Body of pancreas (tissue), 4 donors: ENCODE measurements at regions not wholly inside any gene's neighbourhood (a gene's known extent, or its start where the extent isn't known, plus 50 kb on each side); places are given as distances from the start of the nearest gene placed in this dataset.

Experiments
- ATAC-seq: fragments of 150-250 bp; one replicate; pipeline ENCODE4 v1.9.1; 2016
- DNase-seq, 4 donors: peaks; one replicate each; pipeline ENCODE4 v3.0.0-alpha.2; 2019
- H3K27ac ChIP-seq, 4 donors: fragments of 200-600 bp; sonication (generic); 1 replicate in 3 of 4; 2 replicates in 1 of 4; pipeline versions ENCODE4 v1.5.1 to v1.6.1; 2016 to 2019; ENCODE audit warnings: mild to moderate bottlenecking in 1 of 4, mixed read lengths in 1 of 4, moderate library complexity in 1 of 4
- H3K27me3 ChIP-seq, 2 donors: fragments of 200-600 bp; sonication (generic); one replicate each; pipeline ENCODE4 v1.6.0; 2016; ENCODE audit warnings: mild to moderate bottlenecking in 1 of 2
- H3K36me3 ChIP-seq, 2 donors: fragments of 200-600 bp; sonication (generic); replicated peaks in 1 of 2; 2 replicates each; pipeline ENCODE4 v1.5.1; 2016; ENCODE audit warnings: low read depth in 2 of 2; ENCODE audit not compliant: insufficient read depth in 1 of 2
- H3K4me1 ChIP-seq: fragments of 200-600 bp; sonication (generic); one replicate; pipeline ENCODE4 v1.6.0; 2016
- H3K4me3 ChIP-seq, 2 donors: fragments of 200-600 bp; sonication (generic); 1 replicate in 1 of 2; 2 replicates in 1 of 2; pipeline ENCODE4 v1.5.1; 2016 to 2019
- H3K9me3 ChIP-seq, 3 donors: fragments of 200-600 bp; sonication (generic); 1 replicate in 2 of 3; 2 replicates in 1 of 3; pipeline ENCODE4 v1.5.1; 2016
- CTCF ChIP-seq, 7 experiments: fragments of 450-650 bp in 4 of 7; fragments of 200-600 bp in 3 of 7; sonication (generic) in 3 of 7; IDR thresholded peaks; one replicate each; pipeline ENCODE4 v1.5.1; 2016 to 2019; ENCODE audit warnings: antibody characterized with exemption in 7 of 7
- POLR2A ChIP-seq, 3 donors: fragments of 450-650 bp; IDR thresholded peaks; one replicate each; pipeline ENCODE4 v1.6.1; 2016; ENCODE audit warnings: antibody characterized with exemption in 3 of 3, mild to moderate bottlenecking in 2 of 3
- WGBS, 2 donors: methylation state at CpG; one replicate each; pipeline ENCODE4 v1.1.5; 2017; 5-methylcytosine and 5-hydroxymethylcytosine counted together
- intact Hi-C: fragments of 100-400 bp; cut with DNase I; formaldehyde crosslinking; loops from one replicate; pipeline ENCODE4 v1.15.1; 2023

DNA sequence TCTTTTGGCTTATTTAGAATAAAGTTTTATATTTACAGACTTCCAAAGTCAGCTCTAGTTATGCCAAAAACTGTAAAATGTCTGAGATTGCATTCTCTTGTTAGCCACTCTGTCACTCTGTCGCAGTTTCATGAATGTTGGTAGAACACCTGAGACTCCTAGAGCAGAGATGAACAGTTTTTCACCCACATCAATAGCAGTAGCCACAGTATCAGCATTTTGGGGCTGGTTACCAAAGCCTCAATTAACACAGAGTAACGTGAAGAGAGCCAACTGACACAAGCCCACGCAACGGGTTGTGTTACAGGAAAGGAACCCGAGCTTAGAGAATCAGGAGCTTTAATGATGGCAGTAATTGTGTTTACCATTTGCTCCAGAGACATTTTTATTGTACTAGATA, 443.0 kb upstream of the SLC39A10 start:
- 48 to 64% methylated on average over 5 of the region's 5 CpGs for WGBS, 2 donors
- no peak for DNase-seq
- no peaks in the 10 kb centered on the region for H3K27me3 ChIP-seq
- no peaks in the 10 kb centered on the region for H3K36me3 ChIP-seq
- no peaks in the 10 kb centered on the region for H3K9me3 ChIP-seq
- intact Hi-C loops: no loop called here
- no peak overlapping the region for H3K4me3 ChIP-seq
- no peaks in the 10 kb centered on the region for H3K4me1 ChIP-seq
- no peak overlapping the region for H3K27ac ChIP-seq
- no peak for ATAC-seq
- TF ChIP-seq POLR2A (IDR thresholded peaks at IDR 0.05): no peak
- no peak for TF ChIP-seq CTCF (IDR thresholded peaks at IDR 0.05)

GRCh38 chr2:195212586-195212985, 444.4 kb upstream of the SLC39A10 start:
- Histone ChIP-seq H3K4me1 (no peaks in the 10 kb centered on the region), H3K36me3 (no peaks in the 10 kb centered on the region), H3K4me3 (no peak overlapping the region), H3K27ac (no peak overlapping the region), H3K9me3 (no peaks in the 10 kb centered on the region), H3K27me3 (no peaks in the 10 kb centered on the region)
- ATAC-seq (no peak), DNase-seq (no peak)
- no peak for TF ChIP-seq CTCF (IDR thresholded peaks at IDR 0.05)
- TF ChIP-seq POLR2A (IDR thresholded peaks at IDR 0.05): no peak
- intact Hi-C loops: no loop called here
- 20 to 26% methylated on average over 3 of the region's 3 CpGs for WGBS, 2 donors

DNA sequence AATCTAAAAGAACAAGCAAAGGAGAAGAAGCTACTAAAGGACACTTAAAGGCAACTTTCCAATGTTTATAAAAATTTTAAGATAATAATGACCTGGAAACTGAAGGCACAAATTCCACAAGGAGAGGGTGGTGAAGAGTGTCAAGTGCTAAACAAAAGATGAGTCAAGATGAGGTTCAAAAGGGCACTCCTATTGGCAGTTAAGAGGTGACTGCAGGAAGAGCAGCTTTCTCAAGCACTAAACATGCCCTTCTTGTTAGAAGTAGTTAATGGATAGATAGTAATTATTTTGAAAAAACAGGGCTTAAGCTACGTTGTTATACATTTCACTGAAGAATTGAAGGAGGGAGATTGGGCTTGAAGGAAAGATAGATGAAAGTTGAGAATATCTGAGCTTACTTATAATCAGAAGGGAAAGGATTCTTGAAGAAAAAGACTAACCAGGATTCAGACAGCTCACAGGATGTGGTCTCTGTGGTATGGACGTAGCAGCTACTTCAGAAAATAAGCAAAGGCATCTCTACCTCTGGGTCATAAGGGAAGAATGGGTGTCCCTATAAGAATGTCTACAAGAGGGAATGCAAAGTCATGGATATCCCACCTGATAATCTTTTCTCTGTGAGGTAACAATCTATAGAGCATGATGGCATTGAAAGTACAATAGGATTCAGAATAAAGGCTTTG, 454.7 kb upstream of the SLC39A10 start:
- H3K9me3 ChIP-seq: no peaks in the 10 kb centered on the region
- no peak overlapping the region for H3K4me3 ChIP-seq
- WGBS, 2 donors: 26 to 34% methylated on average over 2 of the region's 2 CpGs
- no peak overlapping the region for H3K27ac ChIP-seq
- DNase-seq (no peak), ATAC-seq (no peak)
- TF ChIP-seq POLR2A (IDR thresholded peaks at IDR 0.05): no peak
- no peak for TF ChIP-seq CTCF (IDR thresholded peaks at IDR 0.05)
- no peaks in the 10 kb centered on the region for H3K4me1 ChIP-seq
- no peaks in the 10 kb centered on the region for H3K36me3 ChIP-seq
- no peaks in the 10 kb centered on the region for H3K27me3 ChIP-seq
- intact Hi-C loops: no loop called here

- Histone ChIP-seq H3K27me3 (no peaks in the 10 kb centered on the region), H3K27ac (no peak overlapping the region), H3K36me3 (no peaks in the 10 kb centered on the region), H3K9me3 (no peaks in the 10 kb centered on the region), H3K4me1 (no peaks in the 10 kb centered on the region), H3K4me3 (no peak overlapping the region)
- DNase-seq: no peak
- intact Hi-C loops: no loop called here
- ATAC-seq: no peak
- TF ChIP-seq CTCF (IDR thresholded peaks at IDR 0.05) (no peak), POLR2A (IDR thresholded peaks at IDR 0.05) (no peak)
These were observed 457.2 kb upstream of the SLC39A10 start for GRCh38 chr2:195199864-195200263.

DNA sequence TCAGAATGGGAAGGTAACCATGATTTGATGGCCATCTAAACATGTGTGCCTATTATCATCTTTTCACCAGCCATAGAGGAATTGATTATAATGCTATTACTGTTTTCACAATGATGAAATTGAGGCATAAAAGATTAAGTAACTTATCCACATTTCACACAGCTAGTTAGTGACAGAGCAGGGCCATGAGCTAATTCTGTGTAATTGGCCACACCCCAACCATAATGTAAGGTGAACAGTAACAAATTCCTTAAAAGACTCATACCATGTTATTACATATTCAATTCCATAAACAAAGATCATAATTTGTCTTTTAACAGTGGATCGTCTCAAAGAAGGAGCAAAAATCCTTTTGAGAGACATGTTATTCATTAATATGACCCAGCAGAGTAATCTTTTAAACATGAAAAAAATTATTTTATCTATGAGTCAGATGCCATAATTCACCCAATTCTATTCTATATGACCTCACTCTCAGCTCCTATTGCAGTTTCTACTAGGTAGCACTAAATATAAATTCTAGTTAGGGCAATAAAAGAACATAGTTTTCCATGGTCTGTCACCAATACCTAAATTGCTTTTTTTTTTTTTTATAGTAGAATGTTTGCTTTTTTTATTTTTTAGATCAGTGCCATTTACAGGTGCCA, 475.8 kb upstream of the SLC39A10 start:
- no peak for DNase-seq
- TF ChIP-seq POLR2A (IDR thresholded peaks at IDR 0.05) (no peak), CTCF (IDR thresholded peaks at IDR 0.05) (no peak)
- H3K4me3 ChIP-seq: no peak overlapping the region
- no peaks in the 10 kb centered on the region for H3K27me3 ChIP-seq
- 79 to 81% methylated on average over 1 of the region's 1 CpG for WGBS, 2 donors
- no peaks in the 10 kb centered on the region for H3K4me1 ChIP-seq
- no peak for ATAC-seq
- no peaks in the 10 kb centered on the region for H3K9me3 ChIP-seq
- no peaks in the 10 kb centered on the region for H3K36me3 ChIP-seq
- no peak overlapping the region for H3K27ac ChIP-seq
- intact Hi-C loops: no loop called here
